ENCODE measurements at regions not wholly inside any gene's neighbourhood (a gene's known extent, or its start where the extent isn't known, plus 50 kb on each side); places are given as distances from the start of the nearest gene placed in this dataset.

GRCh38 chr3:86254480-86254879 is 736.5 kb downstream of the VGLL3 start:
- no peaks in the 10 kb centered on the region for H3K36me3 ChIP-seq (ENCODE audit: control insufficient read depth, insufficient read depth, low read length)
- no peak overlapping the region for H3K4me3 ChIP-seq (ENCODE audit: low read length)
- H3K4me1 ChIP-seq (ENCODE audit: control insufficient read depth, insufficient read depth, low read length): no peaks in the 10 kb centered on the region
- WGBS (ENCODE audit: insufficient coverage, low lambda C conversion rate): no CpG with 5 or more reads among the region's 6 CpGs
- DNase-seq: no peak
- no peaks in the 10 kb centered on the region for H3K9me3 ChIP-seq (ENCODE audit: control insufficient read depth, low read depth, low read length)
- no peaks in the 10 kb centered on the region for H3K27me3 ChIP-seq (ENCODE audit: control insufficient read depth, insufficient read depth, low read length)
- H3K27ac ChIP-seq (ENCODE audit: low read length): no peak overlapping the region

- Histone ChIP-seq H3K27me3 (ENCODE audit: control insufficient read depth, insufficient read depth, low read length) (no peaks in the 10 kb centered on the region), H3K36me3 (ENCODE audit: control insufficient read depth, insufficient read depth, low read length) (no peaks in the 10 kb centered on the region), H3K9me3 (ENCODE audit: control insufficient read depth, low read depth, low read length) (no peaks in the 10 kb centered on the region), H3K4me1 (ENCODE audit: control insufficient read depth, insufficient read depth, low read length) (no peaks in the 10 kb centered on the region), H3K27ac (ENCODE audit: low read length) (no peak overlapping the region), H3K4me3 (ENCODE audit: low read length) (no peak overlapping the region)
- 17% methylated on average over 1 of the region's 1 CpG for WGBS (ENCODE audit: insufficient coverage, low lambda C conversion rate)
- no peak for DNase-seq
These were observed 739.2 kb downstream of the VGLL3 start for GRCh38 chr3:86251781-86252180.

DNA sequence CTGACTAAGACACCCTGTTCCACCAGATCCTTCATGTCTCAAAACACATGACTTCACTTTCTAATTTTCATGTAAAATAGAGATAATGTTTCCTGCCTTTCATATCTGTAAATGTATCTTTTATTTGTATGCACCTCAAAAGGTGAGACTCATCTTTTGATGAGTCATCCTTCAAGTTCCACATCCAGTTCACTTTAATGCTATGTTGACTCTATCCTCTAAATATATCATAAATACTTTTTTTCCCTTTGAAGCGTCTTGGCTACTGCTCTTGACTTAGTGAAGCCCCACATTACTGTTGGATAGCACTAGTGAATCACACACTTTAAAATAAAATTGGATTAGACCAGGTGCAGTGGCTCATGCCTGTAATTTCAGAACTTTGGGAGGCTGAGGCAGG is 741.1 kb downstream of the VGLL3 start:
- Histone ChIP-seq H3K27ac (ENCODE audit: low read length) (no peak overlapping the region), H3K9me3 (ENCODE audit: control insufficient read depth, low read depth, low read length) (no peaks in the 10 kb centered on the region), H3K36me3 (ENCODE audit: control insufficient read depth, insufficient read depth, low read length) (no peaks in the 10 kb centered on the region), H3K27me3 (ENCODE audit: control insufficient read depth, insufficient read depth, low read length) (no peaks in the 10 kb centered on the region), H3K4me1 (ENCODE audit: control insufficient read depth, insufficient read depth, low read length) (no peaks in the 10 kb centered on the region), H3K4me3 (ENCODE audit: low read length) (no peak overlapping the region)
- no peak for DNase-seq
- no CpG with 5 or more reads among the region's 1 CpG for WGBS (ENCODE audit: insufficient coverage, low lambda C conversion rate)

GRCh38 chr3:86245360-86245759 is 745.6 kb downstream of the VGLL3 start:
- no CpG with 5 or more reads among the region's 1 CpG for WGBS (ENCODE audit: insufficient coverage, low lambda C conversion rate)
- Histone ChIP-seq H3K4me3 (ENCODE audit: low read length) (no peak overlapping the region), H3K4me1 (ENCODE audit: control insufficient read depth, insufficient read depth, low read length) (no peaks in the 10 kb centered on the region), H3K9me3 (ENCODE audit: control insufficient read depth, low read depth, low read length) (no peaks in the 10 kb centered on the region), H3K27me3 (ENCODE audit: control insufficient read depth, insufficient read depth, low read length) (no peaks in the 10 kb centered on the region), H3K27ac (ENCODE audit: low read length) (no peak overlapping the region), H3K36me3 (ENCODE audit: control insufficient read depth, insufficient read depth, low read length) (no peaks in the 10 kb centered on the region)
- DNase-seq: no peak

GRCh38 chr3:86244905-86245304 is 746.0 kb downstream of the VGLL3 start:
- WGBS (ENCODE audit: insufficient coverage, low lambda C conversion rate): 100% methylated on average over 1 of the region's 3 CpGs
- no peaks in the 10 kb centered on the region for H3K36me3 ChIP-seq (ENCODE audit: control insufficient read depth, insufficient read depth, low read length)
- H3K9me3 ChIP-seq (ENCODE audit: control insufficient read depth, low read depth, low read length): no peaks in the 10 kb centered on the region
- H3K27me3 ChIP-seq (ENCODE audit: control insufficient read depth, insufficient read depth, low read length): no peaks in the 10 kb centered on the region
- no peaks in the 10 kb centered on the region for H3K4me1 ChIP-seq (ENCODE audit: control insufficient read depth, insufficient read depth, low read length)
- no peak overlapping the region for H3K4me3 ChIP-seq (ENCODE audit: low read length)
- DNase-seq: no peak
- no peak overlapping the region for H3K27ac ChIP-seq (ENCODE audit: low read length)

DNA sequence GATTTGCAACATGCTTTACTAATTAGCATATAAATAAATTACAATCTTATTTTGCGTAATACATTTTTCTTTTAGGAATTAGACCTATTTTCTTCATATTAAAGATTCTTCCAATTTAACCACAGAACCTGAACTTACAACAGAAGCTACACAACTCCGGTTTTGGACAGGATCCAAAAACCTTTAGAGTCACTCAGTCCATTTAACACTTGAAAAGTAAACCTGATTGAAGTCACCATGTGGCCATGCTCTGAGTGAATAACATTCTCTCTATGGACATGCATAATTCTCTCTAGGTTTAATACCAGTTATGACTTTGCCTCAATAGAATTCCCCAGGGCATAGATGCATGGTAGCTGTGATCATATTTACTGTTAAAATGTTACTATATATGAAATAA is 751.0 kb downstream of the VGLL3 start:
- Histone ChIP-seq H3K4me3 (ENCODE audit: low read length) (no peak overlapping the region), H3K4me1 (ENCODE audit: control insufficient read depth, insufficient read depth, low read length) (no peaks in the 10 kb centered on the region), H3K27me3 (ENCODE audit: control insufficient read depth, insufficient read depth, low read length) (no peaks in the 10 kb centered on the region), H3K36me3 (ENCODE audit: control insufficient read depth, insufficient read depth, low read length) (no peaks in the 10 kb centered on the region), H3K27ac (ENCODE audit: low read length) (no peak overlapping the region), H3K9me3 (ENCODE audit: control insufficient read depth, low read depth, low read length) (no peaks in the 10 kb centered on the region)
- WGBS (ENCODE audit: insufficient coverage, low lambda C conversion rate): 100% methylated on average over 1 of the region's 2 CpGs
- no peak for DNase-seq

GRCh38 chr3:86234506-86235254 is 756.3 kb downstream of the VGLL3 start:
- no peaks in the 10 kb centered on the region for H3K4me1 ChIP-seq (ENCODE audit: control insufficient read depth, insufficient read depth, low read length)
- H3K4me3 ChIP-seq (ENCODE audit: low read length): no peak overlapping the region
- H3K27me3 ChIP-seq (ENCODE audit: control insufficient read depth, insufficient read depth, low read length): no peaks in the 10 kb centered on the region
- no peak overlapping the region for H3K27ac ChIP-seq (ENCODE audit: low read length)
- DNase-seq: no peak
- 85% methylated on average over 5 of the region's 5 CpGs for WGBS (ENCODE audit: insufficient coverage, low lambda C conversion rate)
- H3K9me3 ChIP-seq (ENCODE audit: control insufficient read depth, low read depth, low read length): no peaks in the 10 kb centered on the region
- H3K36me3 ChIP-seq (ENCODE audit: control insufficient read depth, insufficient read depth, low read length): no peaks in the 10 kb centered on the region

DNA sequence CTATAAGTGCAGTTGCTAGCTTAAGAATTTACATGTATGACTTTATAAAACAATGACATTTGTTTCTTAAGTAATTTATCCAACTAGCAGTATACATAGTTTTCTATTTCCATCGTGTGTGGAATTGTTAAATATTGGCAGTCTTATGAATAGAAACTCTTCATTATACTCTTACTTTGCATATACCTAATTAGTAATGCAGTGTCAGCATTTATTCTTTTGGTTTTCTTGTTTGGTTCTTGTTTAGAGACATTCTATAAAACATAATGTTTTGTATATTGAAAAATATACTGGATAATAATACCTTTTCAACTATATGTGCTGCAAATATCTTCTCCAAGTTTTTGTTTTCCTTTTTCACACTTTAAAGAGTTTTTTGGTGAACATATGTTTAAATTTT is 760.2 kb downstream of the VGLL3 start:
- WGBS (ENCODE audit: insufficient coverage, low lambda C conversion rate): 100% methylated on average over 1 of the region's 1 CpG
- no peaks in the 10 kb centered on the region for H3K27me3 ChIP-seq (ENCODE audit: control insufficient read depth, insufficient read depth, low read length)
- H3K9me3 ChIP-seq (ENCODE audit: control insufficient read depth, low read depth, low read length): no peaks in the 10 kb centered on the region
- DNase-seq: no peak
- no peaks in the 10 kb centered on the region for H3K4me1 ChIP-seq (ENCODE audit: control insufficient read depth, insufficient read depth, low read length)
- no peak overlapping the region for H3K4me3 ChIP-seq (ENCODE audit: low read length)
- H3K36me3 ChIP-seq (ENCODE audit: control insufficient read depth, insufficient read depth, low read length): no peaks in the 10 kb centered on the region
- H3K27ac ChIP-seq (ENCODE audit: low read length): no peak overlapping the region

- no peak overlapping the region for H3K27ac ChIP-seq (ENCODE audit: low read length)
- no peaks in the 10 kb centered on the region for H3K36me3 ChIP-seq (ENCODE audit: control insufficient read depth, insufficient read depth, low read length)
- no peak overlapping the region for H3K4me3 ChIP-seq (ENCODE audit: low read length)
- no peaks in the 10 kb centered on the region for H3K9me3 ChIP-seq (ENCODE audit: control insufficient read depth, low read depth, low read length)
- no peak for DNase-seq
- H3K27me3 ChIP-seq (ENCODE audit: control insufficient read depth, insufficient read depth, low read length): no peaks in the 10 kb centered on the region
- H3K4me1 ChIP-seq (ENCODE audit: control insufficient read depth, insufficient read depth, low read length): no peaks in the 10 kb centered on the region
- WGBS (ENCODE audit: insufficient coverage, low lambda C conversion rate): 100% methylated on average over 1 of the region's 2 CpGs
These were observed 761.2 kb downstream of the VGLL3 start for GRCh38 chr3:86229775-86230094.

DNA sequence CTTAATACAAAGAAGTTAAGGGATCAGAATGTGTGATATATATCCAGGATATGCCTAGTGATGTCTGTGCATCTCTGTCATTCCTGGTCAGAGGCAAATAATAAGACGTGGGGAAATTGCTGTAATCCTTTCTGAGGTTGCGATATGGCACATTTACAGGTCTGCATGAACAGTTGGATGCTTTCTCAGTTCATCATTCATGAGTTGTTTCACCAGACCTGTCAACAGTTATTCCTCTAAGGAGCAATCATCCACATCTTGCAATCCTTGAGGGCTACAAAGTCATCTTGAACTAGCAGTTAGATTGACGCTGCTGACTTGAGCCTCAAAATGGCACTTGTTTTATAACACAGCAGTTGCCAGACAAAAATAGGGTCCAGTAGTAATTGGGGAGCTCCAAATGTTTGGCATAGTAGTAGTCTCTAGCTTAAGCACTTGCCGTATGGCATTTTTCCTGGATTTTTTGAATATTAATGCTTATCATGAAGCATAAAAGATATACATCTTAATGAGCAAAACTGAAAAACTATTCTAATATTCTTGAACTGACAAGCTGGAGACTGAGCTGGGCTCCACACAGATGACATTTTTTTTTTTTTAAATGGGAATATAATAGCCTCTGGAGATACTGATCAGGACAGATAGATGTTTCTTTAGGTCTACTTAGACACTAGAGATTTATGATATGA is 761.7 kb downstream of the VGLL3 start:
- H3K27ac ChIP-seq (ENCODE audit: low read length): no peak overlapping the region
- DNase-seq: no peak
- no peaks in the 10 kb centered on the region for H3K36me3 ChIP-seq (ENCODE audit: control insufficient read depth, insufficient read depth, low read length)
- H3K4me3 ChIP-seq (ENCODE audit: low read length): no peak overlapping the region
- H3K9me3 ChIP-seq (ENCODE audit: control insufficient read depth, low read depth, low read length): no peaks in the 10 kb centered on the region
- no peaks in the 10 kb centered on the region for H3K4me1 ChIP-seq (ENCODE audit: control insufficient read depth, insufficient read depth, low read length)
- 100% methylated on average over 1 of the region's 4 CpGs for WGBS (ENCODE audit: insufficient coverage, low lambda C conversion rate)
- no peaks in the 10 kb centered on the region for H3K27me3 ChIP-seq (ENCODE audit: control insufficient read depth, insufficient read depth, low read length)

DNA sequence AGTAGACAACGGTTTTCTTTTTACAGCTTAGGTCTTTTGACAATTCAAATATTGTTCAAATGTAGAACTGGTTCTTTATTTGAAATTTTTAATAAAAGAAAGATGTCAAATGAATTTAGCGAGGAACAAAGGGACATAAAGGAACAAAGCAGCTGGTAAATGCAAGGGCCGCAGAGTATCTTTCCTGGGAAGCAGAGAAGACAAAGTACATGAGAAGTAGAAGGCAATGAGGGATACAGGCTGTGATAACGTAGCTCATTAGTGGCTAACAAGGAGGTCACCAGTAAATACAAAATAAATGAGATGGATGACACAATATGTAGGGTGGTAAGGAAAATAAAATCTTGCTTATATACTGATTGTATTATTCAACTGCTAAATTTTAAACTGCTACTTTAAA is 762.8 kb downstream of the VGLL3 start:
- WGBS (ENCODE audit: insufficient coverage, low lambda C conversion rate): 66% methylated on average over 3 of the region's 4 CpGs
- no peaks in the 10 kb centered on the region for H3K4me1 ChIP-seq (ENCODE audit: control insufficient read depth, insufficient read depth, low read length)
- H3K4me3 ChIP-seq (ENCODE audit: low read length): no peak overlapping the region
- no peaks in the 10 kb centered on the region for H3K36me3 ChIP-seq (ENCODE audit: control insufficient read depth, insufficient read depth, low read length)
- H3K27ac ChIP-seq (ENCODE audit: low read length): no peak overlapping the region
- H3K9me3 ChIP-seq (ENCODE audit: control insufficient read depth, low read depth, low read length): no peaks in the 10 kb centered on the region
- DNase-seq: no peak
- H3K27me3 ChIP-seq (ENCODE audit: control insufficient read depth, insufficient read depth, low read length): no peaks in the 10 kb centered on the region
